ENCODE measurements at regions not wholly inside any gene's neighbourhood (a gene's known extent, or its start where the extent isn't known, plus 50 kb on each side); places are given as distances from the start of the nearest gene placed in this dataset.

DNA sequence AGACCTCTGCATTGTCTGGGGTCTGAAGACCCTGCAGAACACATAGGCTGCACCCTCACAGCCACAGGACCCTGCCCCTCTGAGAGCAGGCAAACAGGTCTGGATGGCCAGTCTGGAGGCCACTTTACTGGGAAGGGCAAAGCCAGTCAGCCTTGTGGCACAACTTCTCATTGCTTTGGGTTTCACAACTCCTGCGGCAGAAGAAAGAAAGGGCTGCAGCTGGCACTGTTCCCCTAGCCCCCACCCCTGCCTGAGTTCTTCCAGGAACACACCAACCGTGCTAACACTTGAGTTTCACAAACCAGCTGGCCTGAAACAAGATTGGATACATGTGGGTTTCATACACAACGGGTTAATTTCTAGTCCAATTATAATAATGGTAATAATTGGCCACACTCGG, 276.5 kb upstream of the MGAT5 start:
- Histone ChIP-seq H3K18ac (ENCODE audit: extremely low read depth, low read length) (no peak overlapping the region), H3K27me3 (replicated peaks in 1 of 4; ENCODE audit: control insufficient read depth in 3 of 4, extremely low read depth in 1 of 4, insufficient read depth in 3 of 4, low read length in 3 of 4) (no peaks in the 10 kb centered on the region), H3K27ac (ENCODE audit: low read depth, low read length) (no peak overlapping the region), H3K4me1 (replicated peaks in 1 of 4; ENCODE audit: control insufficient read depth in 3 of 4, insufficient read depth in 4 of 4, low read length in 3 of 4) (no peaks in the 10 kb centered on the region), H3K4ac (replicated peaks; ENCODE audit: insufficient read length, low read depth, low read length) (no peak overlapping the region), H2AK5ac (ENCODE audit: low read depth, low read length) (no peak overlapping the region), H2BK12ac (ENCODE audit: low read depth, low read length) (no peak overlapping the region), H3K14ac (ENCODE audit: insufficient read length) (no peak overlapping the region), H4K91ac (replicated peaks; ENCODE audit: insufficient read length, low read length) (no peak overlapping the region), H3K9ac (replicated peaks in 1 of 4; ENCODE audit: extremely low read depth in 1 of 4, low read depth in 3 of 4, low read length in 3 of 4) (no peak overlapping the region), H3K79me1 (ENCODE audit: low read depth, low read length) (no peaks in the 10 kb centered on the region), H4K8ac (ENCODE audit: extremely low read depth, insufficient read depth, low read length) (no peak overlapping the region), H4K5ac (ENCODE audit: insufficient read length, low read depth, low read length) (no peak overlapping the region), H3K23ac (ENCODE audit: insufficient read length) (no peak overlapping the region), H3K23me2 (ENCODE audit: low read depth, low read length) (no peaks in the 10 kb centered on the region), H3K56ac (replicated peaks; ENCODE audit: insufficient read length, low read depth, low read length) (no peak overlapping the region), H2BK120ac (replicated peaks; ENCODE audit: low read depth, low read length) (no peak overlapping the region), H2BK15ac (ENCODE audit: low read length) (no peak overlapping the region), H3K36me3 (ENCODE audit: control insufficient read depth in 2 of 4, insufficient read depth in 4 of 4, low read length in 3 of 4) (no peaks in the 10 kb centered on the region; a peak in 1 of 8 replicates), H3K4me2 (ENCODE audit: insufficient read depth in 1 of 2, low read depth in 2 of 2, low read length in 2 of 2) (no peak overlapping the region), H3K9me3 (ENCODE audit: insufficient read depth in 2 of 2, low read depth in 1 of 2, low read length in 1 of 2) (no peaks in the 10 kb centered on the region), H2BK5ac (ENCODE audit: low read depth, low read length) (no peak overlapping the region), H4K20me1 (replicated peaks in 1 of 2; ENCODE audit: control insufficient read depth in 1 of 2, insufficient read depth in 2 of 2, low read length in 2 of 2) (peaks cover 0 to 2% of the 10 kb centered on the region in 2 experiments), H3K79me2 (ENCODE audit: control insufficient read depth in 1 of 2, insufficient read depth in 2 of 2, low read length in 2 of 2) (no peaks in the 10 kb centered on the region), H2AFZ (ENCODE audit: low read length) (no peak overlapping the region), H2BK20ac (ENCODE audit: low read length) (no peak overlapping the region), H3K4me3 (ENCODE audit: extremely low read depth in 1 of 4, insufficient read depth in 2 of 4, low read depth in 3 of 4, low read length in 4 of 4) (no peak overlapping the region)
- TF ChIP-seq KDM5A (IDR thresholded peaks at IDR 0.05; ENCODE audit: low read length) (no peak), KDM1A (IDR thresholded peaks at IDR 0.05; ENCODE audit: borderline replicate concordance, low read length) (no peak), CTBP2 (IDR thresholded peaks at IDR 0.05; ENCODE audit: borderline replicate concordance, insufficient read depth, insufficient read length, low read length) (no peak), BRCA1 (IDR thresholded peaks at IDR 0.05; ENCODE audit: low read depth, low read length) (no peak), CHD1 (IDR thresholded peaks at IDR 0.05; ENCODE audit: low read depth, low read length) (no peak), TAF1 (IDR thresholded peaks at IDR 0.05; ENCODE audit: low read depth, low read length) (no peak), GTF2F1 (IDR thresholded peaks at IDR 0.05; ENCODE audit: borderline replicate concordance, low read depth, low read length) (no peak), GABPA (IDR thresholded peaks at IDR 0.05; ENCODE audit: borderline replicate concordance, insufficient read depth, low read length) (no peak)
- POLR2A ChIA-PET (ENCODE audit: partially characterized antibody) = no interaction called here
- DNase-seq (ENCODE audit: low read depth in 1 of 2, low spot score in 2 of 2) (no peak), FAIRE-seq (no peak)
- CTCF ChIA-PET (ENCODE audit: partially characterized antibody) = no interaction called here
- 91% methylated on average over 3 of the region's 4 CpGs; no CpG with 5 or more reads in 1 of the 2 experiments for WGBS, 2 experiments (ENCODE audit: extremely low coverage in 1 of 2, insufficient coverage in 1 of 2, insufficient read length in 1 of 2, insufficient replicate concordance in 2 of 2, low coverage in 1 of 2, low lambda C conversion rate in 2 of 2, missing lambda C conversion rate in 1 of 2)

Measured in H1 (cell line).